HG03108 (cell line): ENCODE measurements at regions not wholly inside any gene's neighbourhood (a gene's known extent, or its start where the extent isn't known, plus 50 kb on each side); places are given as distances from the start of the nearest gene placed in this dataset.
"Not testable (repeated sequence)": the region's sequence is repeated elsewhere in the genome, so short reads cannot be mapped to it uniquely, and the experiment has no call there.

Experiments
- ATAC-seq: cut with Tn5 transposase; IDR thresholded peaks from one replicate; pipeline ENCODE4 v1.9.1; 2021; ENCODE audit warnings: moderate library complexity; ENCODE audit not compliant: unreplicated experiment

DNA sequence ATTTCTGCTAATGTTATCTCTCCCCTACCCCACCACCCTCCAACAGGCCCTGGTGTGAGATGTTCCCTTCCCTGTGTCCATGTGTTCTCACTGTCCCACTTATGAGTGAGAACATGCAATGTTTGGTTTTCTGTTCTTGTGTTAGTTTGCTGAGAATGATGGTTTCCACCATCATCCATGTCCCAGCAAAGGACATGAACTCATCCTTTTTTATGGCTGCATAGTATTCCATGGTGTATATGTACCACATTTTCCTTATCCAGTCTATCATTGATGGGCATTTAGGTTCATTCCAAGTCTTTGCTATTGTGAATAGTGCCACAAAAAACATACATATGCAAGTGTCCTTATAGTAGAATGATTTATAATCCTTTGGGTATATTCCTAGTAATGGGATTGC, 104.5 kb downstream of the ZNF33B start:
- ATAC-seq, result not testable (repeated sequence)

DNA sequence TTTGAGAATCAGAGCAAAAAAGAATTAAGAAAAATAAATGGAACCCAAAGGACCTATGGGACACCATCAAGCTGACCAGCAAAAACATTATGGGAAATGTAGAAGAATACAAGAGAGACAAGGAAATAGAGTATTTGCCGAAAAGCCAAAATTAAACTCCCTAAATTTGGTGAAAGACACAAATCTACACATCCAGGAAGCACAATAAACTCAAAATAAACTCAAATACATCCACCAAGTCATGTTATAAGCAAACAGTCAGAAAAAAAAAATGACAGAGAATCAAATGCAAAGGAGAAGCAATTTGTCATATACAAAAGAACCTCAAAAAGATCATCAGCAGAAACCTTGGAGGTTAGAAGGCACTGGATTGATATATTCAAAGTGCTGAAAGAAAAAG, 105.4 kb downstream of the ZNF33B start:
- ATAC-seq, result no peak

DNA sequence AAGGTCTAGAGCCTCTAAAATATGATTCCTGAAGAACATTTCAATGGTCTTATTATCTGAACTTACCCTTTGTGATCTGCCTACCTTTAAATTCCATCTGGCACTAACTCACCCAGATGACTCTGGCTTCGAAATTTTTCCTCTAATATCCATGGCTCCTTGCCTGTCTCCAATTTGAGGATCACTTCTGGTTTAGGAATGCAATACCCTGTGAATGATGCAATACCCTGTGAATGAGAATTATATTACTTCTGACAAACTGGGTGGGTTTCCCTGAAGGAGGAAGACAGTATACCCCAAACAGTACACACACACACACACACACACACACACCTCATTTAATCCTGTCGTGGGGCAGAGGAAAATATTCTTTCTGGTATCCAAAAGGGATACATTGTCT, 115.3 kb downstream of the ZNF33B start:
- ATAC-seq, result no peak

DNA sequence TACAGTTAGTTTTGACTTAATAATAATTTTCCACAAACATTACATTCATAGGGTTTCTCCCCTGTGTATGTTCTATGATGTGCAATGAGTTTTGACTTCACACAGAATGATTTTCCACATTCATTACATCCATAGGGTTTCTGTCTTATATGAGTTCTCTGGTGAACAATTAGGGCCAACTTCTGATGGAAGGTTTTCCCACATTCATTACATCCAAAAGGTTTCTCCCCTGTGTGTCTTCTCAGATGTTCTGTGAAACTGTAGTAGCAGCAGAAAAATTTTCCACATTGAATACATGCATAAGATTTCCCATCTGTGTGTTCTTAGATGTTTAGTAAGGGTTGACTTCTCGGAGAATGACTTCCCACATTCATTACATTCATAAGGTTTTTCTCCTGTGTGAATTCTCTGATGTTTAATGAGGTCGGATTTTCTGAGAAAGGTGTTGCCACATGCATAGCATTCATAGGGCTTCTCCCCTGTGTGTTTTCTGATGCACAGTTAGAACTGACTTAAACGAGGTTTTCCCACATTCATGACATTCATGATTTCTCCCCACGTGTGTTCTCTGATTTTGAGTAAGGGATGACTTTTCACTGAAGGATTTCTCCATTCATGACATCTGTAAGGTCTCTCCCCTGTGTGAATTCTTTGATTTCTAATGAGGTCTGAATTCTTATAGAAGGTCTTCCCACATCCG, 118.5 kb downstream of the ZNF33B start:
- no peak for ATAC-seq

DNA sequence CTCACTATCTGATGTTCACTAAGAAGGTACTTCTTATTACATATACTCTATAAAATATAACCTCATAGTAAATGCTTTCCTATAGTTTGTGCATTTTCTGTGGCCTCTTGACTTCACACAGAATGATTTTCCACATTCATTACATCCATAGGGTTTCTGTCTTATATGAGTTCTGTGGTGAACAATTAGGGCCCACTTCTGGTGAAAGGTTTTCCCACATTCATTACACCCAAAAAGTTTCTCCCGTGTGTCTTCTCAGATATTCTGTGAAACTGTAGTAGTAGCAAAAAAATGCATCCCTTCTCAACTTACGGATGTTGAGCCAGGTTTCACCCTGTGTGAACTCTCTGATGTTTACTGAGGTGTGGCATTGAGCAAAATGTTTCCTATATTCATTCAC, 119.3 kb downstream of the ZNF33B start:
- no peak for ATAC-seq

DNA sequence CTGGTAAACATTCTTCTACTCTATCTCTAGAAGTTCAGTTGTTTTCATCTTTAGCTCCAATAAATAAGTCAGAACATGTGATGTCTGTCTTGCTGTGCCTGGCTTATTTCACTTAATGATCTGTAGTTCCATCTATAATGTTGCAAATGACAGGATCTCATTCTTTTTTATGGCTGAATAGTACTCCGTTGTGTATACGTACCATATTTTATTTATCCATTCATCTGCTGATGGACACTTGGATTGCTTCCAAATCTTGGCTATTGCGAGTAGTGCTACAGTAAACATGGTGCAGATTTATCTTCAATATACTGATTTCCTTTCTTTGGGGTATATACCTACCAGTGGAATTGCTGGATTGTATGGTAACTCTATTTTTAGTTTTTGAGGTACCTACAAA, 124.4 kb downstream of the ZNF33B start:
- ATAC-seq, result no peak

DNA sequence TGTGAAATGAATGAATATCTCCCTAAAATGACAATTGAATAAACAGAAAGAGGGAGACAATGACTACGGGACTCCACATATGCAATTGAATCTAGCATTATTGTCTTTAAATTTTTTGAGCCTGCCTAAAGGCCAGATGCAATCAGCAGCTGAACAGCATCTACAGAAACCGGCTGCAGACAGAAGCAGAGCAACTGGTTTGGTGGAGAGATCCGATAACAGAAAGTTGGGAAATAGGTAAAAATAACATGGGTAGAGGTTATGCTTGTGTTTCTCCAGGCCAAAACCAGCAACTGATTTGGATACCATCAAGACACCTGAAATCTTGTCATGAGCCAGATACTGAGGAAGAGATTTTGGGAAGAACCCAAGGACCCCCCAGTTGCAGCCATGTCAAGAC, 146.6 kb downstream of the ZNF33B start:
- no peak for ATAC-seq

DNA sequence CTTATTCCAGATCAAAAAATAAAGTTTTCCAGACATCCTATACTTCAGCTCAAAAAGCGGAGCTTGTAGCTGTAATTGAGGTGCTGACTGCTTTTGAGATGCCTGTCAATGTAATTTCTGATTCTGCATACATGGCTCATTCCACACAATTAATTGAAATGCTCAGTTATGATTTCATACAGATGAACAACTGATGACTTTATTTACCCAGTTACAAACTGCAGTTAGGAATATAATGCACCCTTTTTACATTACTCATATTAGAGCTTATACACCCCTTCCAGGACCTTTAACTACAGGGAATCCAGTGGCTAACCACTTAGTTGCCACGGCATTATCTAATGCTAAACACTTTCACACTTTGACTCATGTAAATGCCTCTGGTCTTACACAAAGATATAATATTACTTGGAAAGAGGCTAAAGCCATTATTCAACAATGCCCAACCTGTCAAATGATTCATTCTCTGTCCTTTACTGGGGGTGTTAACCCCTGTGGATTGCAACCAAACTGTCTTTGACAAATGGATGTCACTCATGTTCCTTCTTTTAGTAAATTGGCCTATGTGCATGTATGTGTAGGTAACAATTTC, 147.3 kb downstream of the ZNF33B start:
- ATAC-seq, result no peak

DNA sequence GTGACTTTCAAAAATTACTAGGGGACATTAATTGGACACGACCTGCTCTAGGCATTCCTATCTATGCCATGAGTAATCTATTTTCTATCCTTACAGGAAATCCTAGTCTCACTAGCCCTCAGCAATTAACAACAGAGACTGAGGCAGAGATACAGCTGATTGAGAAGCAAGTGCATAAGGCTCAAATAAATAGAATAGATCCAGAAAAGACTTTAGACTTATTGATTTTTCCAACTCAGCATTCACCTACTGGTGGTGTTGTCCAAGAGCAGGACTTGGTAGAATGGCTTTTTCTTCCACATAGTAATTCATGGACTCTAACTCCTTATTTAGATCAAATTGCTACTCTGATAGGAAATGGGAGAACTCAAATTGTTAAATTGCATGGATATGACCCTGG, 148.0 kb downstream of the ZNF33B start:
- ATAC-seq, result no peak

DNA sequence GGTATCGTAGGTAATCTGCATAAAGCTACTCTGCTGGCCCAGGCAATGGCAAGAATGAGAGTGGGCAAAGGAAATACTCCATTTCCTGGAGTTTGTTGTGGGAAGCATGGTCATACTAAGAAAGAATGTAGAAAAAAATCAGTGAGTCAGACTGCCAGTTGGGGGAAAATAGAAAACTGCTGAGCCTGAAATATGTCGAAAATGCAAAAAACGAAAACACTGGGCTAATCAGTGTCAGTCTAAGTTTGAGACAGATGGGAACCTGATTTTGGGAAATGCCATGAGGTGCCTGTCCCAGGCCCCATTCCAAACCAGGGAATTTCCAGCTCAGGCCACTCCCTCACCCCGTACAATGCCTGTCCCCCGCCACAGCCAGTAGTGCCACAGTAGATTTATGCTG, 150.0 kb downstream of the ZNF33B start:
- ATAC-seq, result no peak

DNA sequence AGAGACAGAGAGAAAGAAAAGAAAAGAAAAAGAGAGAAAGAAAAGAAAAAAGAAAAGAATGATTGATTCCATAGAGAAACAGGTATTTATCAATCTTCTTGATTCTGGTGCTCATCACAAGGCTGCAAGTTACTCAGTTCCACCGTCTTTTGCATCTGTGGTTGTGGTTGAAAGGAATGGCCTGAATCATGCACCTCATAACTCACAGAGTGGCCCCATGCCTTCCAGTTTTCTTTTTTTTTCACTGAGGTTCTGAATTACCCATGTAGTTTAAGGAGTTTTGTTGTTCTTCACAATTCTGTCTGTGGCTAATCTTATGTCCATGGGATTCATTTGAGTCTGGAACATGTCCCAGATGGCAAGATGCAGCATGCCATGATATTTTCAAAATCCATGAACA, 156.0 kb downstream of the ZNF33B start:
- ATAC-seq, result no peak

DNA sequence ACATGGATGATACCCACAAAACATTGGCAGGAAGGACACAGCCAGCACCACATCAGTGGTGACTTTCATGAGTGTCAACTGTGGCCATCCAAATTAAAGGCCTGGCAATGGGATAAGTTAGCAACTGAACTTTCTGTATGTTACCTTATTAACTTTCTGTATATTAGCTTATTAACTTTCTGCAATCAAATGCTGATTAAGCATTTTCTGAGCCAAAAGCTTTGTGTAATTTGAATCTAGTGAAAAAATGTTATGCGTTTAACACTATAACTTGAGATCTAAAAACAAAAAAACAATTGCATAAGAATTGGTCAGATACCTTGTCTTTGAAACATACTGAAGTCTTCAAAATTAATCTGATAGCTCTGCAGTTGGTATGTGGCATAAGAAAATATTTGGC, 159.3 kb downstream of the ZNF33B start:
- ATAC-seq, result no peak

DNA sequence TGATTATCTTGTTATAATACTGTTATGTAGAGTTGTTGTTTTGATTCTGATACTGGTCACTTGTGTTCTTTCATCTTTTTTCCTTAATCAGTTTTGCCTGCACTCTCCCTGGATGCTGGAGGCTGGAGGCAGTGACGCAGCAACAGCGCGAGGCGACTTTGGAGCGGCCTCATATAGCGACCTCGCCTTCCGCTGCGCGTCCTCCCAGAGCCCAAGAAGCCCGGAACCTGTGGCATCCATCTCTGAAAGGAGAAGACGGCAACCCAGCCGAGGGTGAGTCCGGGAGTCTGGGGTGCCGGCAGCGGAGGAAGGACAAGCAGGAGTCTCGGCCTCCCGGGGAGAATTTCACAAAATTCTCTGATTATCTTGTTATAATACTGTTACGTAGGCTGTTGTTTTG, 161.2 kb downstream of the ZNF33B start:
- no peak for ATAC-seq

DNA sequence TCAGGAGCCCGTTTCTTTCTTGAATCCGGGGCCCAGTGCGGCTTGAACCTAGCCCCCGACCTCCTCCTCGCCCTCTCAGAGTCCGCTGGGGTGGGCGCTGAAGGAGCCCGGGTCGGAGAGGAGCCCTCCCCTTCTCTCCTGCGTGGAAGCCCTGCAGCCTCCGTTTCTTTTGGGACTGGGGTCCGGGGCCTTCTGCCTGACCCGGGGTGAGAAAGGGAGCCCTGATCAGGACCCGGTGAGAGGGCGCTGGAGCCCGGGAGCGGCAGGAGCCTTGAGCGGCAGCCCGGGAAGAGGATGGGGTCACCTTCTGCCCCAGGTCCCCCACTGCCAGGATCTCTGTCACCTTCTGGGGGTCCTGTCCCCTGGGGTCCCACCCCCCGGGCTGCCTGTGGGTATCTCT, 162.3 kb downstream of the ZNF33B start:
- no peak for ATAC-seq

DNA sequence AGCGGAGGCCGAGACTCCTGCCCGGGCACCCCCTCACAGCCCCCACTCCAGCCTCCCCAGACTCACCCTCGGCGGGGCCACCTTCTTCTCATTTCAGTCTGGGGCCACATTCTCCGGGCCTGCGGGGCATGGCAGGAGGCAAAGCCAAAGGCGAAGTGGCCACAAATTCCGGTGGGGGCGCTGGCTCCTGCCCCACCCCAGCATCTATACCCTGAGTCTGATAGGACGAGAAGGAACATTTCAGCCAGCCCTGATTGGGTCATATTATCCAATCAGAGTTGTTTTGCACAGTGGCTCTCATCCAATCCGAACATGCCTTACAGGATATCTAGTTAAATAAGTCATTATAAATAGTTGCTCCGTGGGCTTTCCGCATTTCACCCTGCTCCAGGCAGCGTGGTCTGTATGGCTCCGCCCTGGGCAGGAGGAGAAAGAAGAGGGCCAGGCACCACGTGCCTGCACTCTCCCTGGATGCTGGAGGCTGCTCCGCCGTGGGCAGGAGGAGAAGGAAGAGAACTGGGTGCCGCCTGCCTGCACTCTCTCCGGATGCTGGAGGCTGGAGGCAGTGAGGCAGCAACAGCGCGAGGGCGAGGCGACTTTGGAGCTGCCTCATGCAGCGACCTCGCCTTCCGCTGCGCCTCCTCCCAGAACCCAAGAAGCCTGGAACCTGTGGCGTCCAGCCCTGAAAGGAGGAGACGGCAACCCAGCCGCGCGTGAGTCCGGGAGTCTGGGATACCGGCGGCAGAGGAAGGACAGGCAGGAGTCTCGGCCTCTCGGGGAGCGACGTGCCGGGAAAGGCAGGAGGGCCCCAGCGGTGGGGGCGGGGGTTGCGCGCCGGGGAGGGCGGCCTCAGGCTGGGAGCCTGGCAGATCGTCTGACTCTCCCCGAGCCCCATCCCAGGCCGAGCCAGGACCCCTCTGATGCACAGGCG, 162.9 kb downstream of the ZNF33B start:
- ATAC-seq, result no peak

DNA sequence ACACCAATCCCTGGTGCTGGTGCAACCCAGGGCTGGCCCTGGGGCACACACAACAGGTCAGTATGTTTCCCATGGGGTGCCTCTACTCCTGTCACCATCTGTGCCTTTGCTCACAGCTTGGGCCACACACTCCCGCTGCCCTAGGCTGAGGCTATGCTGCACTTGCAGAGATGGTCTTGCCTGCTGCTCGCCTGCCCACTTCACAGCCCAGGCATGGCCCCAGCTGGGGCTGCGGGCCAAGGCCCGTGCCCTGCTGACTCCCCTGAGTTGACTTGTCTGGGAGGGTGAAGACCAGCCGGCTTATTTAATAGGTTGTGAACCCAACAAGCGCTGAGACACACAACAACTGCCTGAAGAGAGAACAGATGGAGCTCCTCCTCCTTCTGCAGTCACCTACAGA, 184.1 kb downstream of the ZNF33B start:
- no peak for ATAC-seq

DNA sequence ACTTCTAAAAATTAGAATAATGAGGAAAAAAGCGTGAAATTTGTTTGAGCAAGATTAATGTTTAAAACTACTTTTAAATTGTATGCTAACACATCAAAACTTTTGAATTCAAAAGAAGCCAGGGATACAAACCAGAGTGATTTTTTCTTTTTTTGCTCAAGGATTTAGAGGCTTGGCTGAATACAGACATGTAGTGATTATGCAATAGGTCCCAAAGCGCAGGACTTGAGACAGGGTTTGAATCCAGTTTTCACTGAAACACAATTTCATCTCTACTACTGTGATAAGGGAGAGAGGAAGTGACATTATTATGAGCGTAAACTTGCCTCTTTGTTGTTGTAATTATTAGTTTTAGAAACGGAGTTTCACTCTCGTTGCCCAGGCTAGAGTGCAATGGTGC, 207.3 kb downstream of the ZNF33B start:
- ATAC-seq, result no peak

DNA sequence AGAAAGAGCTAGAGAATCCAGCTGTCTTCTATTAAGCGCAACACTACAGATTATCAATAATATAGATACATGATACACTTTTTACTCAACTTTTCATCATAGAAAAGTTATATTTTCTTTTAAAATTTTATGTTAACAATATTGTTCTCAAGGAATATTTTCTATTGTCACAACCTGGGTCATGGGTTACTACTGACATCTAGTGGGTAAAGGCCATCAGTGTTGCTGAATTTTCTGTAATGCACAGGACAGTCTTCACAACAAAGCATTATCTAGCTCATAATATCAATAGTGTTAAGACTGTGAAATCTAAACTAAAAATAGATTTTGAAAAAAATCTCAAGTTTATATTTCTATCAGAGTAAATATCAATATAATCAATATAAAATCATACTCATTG, 209.8 kb downstream of the ZNF33B start:
- no peak for ATAC-seq

DNA sequence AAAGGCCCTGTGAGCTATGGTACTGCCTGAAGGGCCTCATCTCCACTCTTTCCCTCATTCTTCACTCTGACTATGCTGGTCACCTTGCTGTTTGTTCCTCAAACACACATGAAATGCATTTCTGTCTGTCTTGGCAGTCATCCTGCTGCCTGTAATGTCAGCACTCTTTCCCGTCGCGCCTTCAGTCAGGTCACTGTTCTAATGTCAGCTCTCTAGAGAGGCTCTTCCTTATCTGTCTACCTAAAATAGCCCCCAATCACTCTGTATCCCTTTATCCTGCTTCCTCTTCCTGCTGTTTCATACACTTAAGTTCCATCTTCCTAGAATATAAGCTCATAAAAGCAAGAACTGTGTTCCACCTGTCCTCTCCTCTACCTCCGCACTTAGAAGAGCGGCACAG, 215.5 kb downstream of the ZNF33B start:
- ATAC-seq, result no peak

DNA sequence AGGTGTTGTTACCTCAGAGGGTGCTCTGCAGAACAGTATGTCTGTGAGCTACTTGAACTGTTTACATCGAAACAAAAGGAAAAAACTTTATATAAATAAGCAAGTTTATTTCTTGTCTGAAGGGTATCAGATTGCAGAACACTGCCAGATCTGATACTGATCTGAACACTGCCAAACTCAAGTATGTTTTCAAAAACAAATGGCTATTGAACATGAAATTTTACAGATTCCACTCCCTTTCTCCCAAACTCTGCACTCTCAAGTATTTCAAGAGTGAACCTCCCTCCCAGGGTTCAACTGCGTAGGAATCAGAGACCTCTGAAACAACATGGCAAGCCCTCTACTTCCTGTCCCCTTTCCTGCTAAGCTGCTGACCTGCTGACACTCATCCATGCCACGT, 216.6 kb downstream of the ZNF33B start:
- ATAC-seq, result no peak

DNA sequence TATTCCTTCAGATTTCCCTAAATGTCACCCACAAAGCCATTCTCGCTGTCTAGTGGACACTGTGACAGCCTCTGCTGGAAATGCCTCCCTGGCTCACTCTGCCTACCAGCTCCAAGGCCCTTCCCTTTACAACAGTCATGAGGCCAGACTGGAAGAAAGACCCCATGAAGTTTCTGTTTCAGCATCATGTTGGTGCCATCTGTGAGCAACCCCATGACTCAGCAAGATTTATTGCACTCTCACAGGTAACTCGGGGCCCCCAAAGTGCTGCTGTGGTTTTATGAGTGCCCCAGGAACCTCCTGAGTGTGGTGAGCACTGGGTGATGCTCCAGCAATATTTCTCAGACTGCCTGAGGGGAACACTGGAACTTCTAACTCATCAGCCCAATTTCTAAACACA, 218.6 kb downstream of the ZNF33B start:
- no peak for ATAC-seq

DNA sequence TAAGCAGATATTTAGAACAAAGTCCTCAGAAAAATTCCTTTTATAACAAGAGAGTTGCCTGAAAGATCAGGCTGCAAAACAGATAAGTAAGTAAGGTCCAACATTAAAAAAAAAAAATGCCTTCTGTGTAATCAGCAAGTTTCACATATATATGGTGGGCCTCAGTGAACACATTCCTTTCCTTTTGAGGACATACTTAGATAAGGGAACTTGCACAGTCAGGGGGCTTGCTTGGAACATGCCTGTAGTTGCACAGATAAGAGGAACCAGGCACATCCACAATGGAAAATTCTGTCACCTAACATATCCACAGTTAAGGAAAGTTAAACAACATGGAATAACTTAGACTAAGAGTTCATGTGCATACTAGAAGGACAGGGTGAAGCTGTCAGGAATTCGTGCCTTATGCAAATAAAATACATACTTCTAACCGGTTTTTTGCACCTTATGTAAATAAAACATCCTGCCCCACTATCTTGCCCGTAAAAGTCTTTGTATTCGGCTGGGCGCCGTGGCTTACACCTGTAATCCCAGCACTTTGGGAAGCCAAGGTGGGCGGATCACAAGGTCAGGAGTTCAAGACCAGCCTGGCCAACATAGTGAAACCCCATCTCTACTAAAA, 257.3 kb downstream of the ZNF33B start:
- no peak for ATAC-seq
